HG03520 (cell line): ENCODE measurements at regions not wholly inside any gene's neighbourhood (a gene's known extent, or its start where the extent isn't known, plus 50 kb on each side); places are given as distances from the start of the nearest gene placed in this dataset.

Experiments
- ATAC-seq: cut with Tn5 transposase; IDR thresholded peaks from one replicate; pipeline ENCODE4 v1.9.1; 2021; ENCODE audit warnings: mild to moderate bottlenecking, moderate library complexity; ENCODE audit not compliant: unreplicated experiment

DNA sequence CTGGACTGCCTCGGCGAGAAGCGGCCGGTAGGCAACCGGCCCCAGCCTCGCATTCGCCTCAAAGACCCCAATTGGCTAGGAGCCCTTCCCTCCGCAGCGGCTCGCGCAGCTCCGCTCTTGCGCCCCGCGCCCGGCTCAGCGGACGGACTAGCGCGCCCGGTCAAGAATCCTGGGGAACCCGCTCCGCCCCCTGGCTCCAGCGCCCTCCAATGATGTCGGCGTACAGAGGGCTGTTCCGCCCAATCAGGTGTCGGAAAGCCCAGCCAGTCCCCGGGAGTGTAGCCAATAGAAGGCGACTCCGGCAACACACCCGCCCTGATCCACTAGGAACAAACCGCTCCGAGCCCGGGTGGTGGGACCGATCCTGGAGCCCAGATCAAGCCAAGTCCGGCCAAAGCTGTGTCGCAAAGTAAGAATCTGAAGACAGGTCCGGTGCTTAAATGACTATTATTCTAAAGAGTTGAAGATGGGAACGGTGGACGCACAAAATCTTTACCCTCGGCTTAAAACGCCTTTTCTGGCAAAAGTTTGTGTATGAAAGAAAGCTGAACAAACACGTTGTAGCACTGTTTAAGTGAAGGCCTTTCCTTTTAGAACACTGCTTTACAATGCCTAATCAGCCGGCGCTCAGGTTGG, 132.2 kb downstream of the OGFRL1 start:
- no peak for ATAC-seq

GRCh38 chr6:71421611-71422010, 133.0 kb downstream of the OGFRL1 start:
- ATAC-seq: no peak

DNA sequence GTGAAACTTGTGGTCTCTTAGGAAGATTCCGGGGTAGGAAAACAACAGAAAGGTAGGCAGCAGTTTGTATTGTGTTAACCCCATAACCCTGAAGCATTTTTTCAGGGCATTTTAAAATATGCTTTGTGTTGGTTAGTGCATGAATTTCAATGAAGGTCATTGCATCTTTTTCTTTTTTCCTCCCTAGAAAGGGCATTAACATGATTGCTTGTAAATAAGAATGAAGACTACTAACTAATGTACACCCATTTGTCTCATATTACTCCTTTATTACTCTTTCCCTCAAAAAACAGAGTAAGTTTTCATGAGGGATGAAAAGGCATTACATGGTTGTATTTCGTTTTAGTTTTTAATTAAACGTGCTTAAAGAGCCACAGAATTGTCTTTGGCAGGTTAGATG, 141.4 kb downstream of the OGFRL1 start:
- ATAC-seq: no peak

DNA sequence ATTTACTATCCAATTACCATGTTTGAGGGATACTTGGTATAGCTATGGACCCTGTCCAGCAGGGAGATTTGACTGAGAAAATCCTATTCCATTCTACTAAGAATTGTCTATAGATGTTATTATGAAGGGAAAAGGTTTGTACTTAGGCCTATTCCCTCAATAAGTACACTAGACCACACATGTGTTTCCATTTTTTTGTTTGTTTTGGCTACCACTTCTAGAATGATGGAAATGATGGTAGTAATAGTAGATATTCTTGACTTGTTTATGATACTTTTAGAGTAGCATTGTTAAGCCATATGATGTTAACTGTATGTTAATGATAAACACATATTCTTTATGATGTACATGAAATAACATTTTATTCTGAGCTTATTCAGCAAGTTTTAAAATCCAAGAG, 144.8 kb downstream of the OGFRL1 start:
- ATAC-seq: no peak

DNA sequence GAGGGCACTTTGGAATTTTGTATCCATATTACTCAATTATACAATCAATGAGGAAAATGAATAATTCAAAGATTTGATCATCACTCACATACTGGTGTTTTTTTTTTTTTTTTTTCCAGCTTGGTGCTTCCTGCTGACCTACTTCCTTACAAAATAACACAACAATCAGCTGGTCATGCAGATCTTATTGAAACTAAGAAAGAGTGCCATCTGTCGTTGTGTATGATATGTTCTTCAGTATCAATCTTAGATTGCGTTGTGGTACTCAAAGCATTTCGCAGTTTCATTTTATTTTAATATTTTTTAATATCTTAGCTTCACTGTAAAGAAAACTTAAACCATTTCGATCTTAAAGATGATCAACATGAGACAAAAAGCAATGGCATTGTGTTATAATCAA, 155.6 kb downstream of the OGFRL1 start:
- ATAC-seq: no peak

DNA sequence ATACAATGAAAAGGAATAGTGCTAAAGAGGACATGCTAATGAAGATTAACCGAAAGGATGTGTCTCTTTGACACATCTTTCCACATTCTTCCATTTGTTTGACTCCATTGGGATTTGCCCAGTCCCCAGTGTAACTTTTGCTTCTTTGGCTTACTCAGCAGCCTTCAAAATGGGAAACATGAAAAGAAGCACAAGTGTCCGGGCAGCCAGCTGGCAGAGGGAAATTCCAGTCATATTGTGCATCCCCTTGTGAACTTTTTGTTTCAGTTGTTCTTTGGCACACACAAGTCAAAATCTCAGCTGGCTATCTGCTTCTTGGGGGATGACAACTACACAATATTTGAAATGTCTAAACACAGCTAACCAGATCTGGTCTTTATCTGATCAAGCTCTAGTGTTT, 157.4 kb downstream of the OGFRL1 start:
- no peak for ATAC-seq

DNA sequence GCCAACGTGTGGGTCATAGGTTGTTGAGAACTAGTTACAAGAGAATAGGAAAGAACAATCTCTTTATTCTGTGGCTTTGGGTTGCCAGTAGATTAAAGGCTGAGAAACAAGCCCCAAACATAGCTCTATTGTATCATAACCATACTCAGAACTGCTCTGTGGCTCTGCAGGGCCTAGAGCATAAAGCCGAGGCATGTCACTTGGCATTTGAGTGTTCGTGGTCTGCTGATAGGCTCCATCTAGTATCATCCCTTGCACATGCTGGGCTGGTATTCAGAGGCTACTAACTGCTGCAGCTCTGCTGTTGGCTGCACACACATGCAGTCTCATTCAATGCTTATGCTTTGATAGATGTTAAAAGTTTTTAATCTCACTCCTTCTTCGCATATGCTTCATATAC, 157.9 kb downstream of the OGFRL1 start:
- ATAC-seq: no peak

DNA sequence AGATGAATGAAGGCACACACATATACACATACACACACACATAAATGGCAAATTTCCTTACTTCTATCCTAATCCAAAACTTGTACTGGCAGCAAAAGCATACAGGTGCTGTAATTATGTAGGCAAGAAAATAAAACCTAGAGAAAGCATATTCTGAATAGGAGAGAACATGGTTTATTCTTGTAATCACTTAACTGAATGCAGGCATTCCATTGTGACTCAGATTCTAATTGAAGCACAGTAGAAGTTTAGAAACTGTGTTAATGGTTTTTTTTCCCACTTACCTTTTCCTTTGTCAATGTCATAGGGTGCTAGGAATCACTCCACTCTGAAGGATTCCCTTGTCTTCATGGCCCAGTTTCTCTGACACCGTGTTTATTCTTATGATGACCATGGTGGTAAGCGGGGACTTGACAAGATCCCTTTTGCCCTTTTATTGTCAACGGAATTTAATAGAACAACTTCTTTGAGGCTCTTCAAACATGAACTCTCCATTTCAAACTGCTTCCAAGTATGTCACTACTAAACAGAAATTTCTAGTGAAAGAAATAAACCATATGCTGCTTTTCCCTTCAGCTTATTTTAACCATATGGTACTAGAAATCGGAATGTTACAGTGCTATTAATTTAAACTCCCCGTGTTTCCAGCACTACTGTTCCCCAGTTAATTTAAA, 164.2 kb downstream of the OGFRL1 start:
- ATAC-seq: no peak

GRCh38 chr6:71453371-71453706, 164.7 kb downstream of the OGFRL1 start:
- ATAC-seq: no peak

DNA sequence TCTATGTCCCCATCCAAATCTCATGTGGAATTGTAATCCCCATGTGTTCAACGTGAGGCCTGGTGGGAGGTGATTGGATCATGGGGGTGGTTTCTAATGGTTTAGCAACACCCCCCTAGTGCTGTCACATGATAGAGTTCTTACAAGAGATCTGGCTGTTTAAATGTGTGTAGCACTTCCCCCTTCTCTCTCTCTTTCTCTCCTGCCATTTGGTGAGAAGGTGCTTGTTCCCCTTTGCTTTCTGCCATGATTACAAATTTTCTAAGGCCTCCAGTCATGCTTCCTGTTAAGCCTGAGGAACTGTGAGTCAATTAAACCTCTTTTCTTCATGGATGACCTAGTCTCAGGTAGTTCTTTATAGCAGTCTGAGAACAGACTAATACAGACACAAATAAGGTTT, 165.4 kb downstream of the OGFRL1 start:
- no peak for ATAC-seq

DNA sequence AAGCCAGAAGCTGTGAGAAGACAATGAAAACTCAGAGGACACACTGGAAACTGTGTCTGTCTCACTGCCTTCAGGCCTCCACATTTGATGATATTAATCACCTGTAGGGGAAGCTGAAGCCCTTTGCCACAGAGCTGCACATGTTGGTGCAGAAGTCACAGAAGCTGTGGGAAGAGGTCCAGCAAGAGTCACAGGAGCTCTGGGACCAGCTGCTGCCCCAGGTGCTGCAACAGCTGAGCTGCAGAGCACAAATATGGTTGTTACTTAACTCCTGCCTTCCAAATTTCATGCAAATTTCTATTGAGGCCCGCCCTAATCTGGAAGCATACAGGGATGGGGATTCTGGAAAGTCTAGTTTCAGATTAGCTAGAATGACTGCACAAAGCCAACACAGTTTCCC, 169.3 kb downstream of the OGFRL1 start:
- ATAC-seq: no peak

GRCh38 chr6:71459162-71459561, 170.6 kb downstream of the OGFRL1 start:
- ATAC-seq: no peak

- ATAC-seq: no peak
Measured at GRCh38 chr6:71460933-71461332, 172.3 kb downstream of the OGFRL1 start.

DNA sequence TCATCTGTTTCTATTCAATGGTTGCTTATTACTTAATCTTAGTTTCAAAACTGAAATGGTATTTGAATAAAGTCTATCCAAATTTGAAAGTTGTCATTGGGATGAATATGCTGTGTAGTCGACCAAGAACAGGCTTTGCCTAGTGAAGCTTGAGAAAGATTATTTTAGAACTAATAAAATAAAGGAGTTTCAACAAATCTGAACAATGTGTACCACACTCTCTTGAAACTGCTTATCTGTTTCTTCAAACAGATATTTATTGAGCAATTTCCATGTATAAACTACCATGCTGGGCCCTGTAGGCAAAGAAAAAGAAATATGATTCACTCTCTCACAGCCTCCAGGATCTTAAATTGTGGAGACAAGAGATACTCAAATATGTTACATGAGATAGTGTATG, 174.4 kb downstream of the OGFRL1 start:
- no peak for ATAC-seq

DNA sequence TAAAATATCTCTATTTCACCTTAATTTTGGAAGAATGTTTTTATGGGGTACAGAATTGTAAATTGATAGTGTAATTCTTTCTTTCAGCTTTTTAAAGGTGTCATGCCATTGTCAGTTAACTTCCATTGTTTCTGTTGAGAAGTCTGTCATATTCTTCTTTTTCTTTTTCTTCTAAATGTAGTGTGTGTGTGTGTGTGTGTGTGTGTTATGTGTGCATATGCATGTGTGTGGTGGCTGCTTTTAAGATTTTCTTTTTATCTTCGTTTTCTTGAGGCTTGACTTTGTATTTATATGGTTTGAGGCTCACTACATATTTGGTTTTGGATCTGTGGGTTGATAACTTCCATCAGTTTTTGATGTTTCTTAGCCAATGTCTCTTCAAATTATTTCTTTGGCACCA, 176.5 kb downstream of the OGFRL1 start:
- no peak for ATAC-seq

GRCh38 chr6:71466362-71466761, 177.8 kb downstream of the OGFRL1 start:
- no peak for ATAC-seq

GRCh38 chr6:71468038-71468437, 179.4 kb downstream of the OGFRL1 start:
- ATAC-seq: no peak

GRCh38 chr6:71468841-71469700, 180.5 kb downstream of the OGFRL1 start:
- ATAC-seq: no peak

DNA sequence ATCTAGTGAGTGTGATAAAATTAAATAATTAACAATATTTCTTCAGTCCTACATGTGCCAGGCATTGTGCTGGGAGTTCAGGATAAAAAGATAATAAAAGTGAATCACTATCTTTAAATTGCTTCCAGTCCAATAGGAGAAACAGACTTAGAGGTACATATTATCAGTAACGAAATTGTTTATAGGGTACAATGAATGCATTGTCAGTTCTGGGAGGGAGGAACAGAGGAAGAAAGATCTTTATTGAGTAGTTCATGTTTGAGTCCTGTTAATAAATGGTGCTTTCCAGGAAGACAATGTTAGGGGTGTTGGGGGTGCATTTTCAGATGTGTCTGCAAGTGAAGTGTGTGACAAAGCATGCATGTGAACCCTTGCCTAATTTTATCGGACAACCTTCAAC, 183.1 kb downstream of the OGFRL1 start:
- ATAC-seq: no peak

DNA sequence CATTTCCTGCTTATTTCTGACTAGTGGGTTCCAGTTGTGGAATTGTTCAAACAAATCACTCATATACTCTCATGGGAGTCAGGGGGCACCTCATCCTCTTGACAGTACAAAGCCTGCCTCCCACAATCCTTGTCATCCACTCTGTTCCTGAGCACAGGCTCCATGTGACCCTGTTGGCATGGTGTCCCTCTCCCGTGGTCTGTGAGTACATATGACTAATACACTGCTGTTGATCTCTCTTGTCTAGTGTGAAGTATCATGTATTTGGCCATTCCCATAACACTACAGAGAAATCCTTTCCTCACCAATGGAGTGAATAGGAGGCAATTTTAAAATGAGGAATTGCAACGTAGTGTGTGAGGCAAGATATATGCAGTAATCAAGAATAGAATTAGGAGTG, 185.3 kb downstream of the OGFRL1 start:
- ATAC-seq: no peak

GRCh38 chr6:71474942-71475341, 186.3 kb downstream of the OGFRL1 start:
- no peak for ATAC-seq

- ATAC-seq: no peak
Measured at GRCh38 chr6:71476371-71476770, 187.8 kb downstream of the OGFRL1 start.
